Medulla oblongata (tissue), 1 donor: ENCODE measurements at regions not wholly inside any gene's neighbourhood (a gene's known extent, or its start where the extent isn't known, plus 50 kb on each side); places are given as distances from the start of the nearest gene placed in this dataset.

Experiments used
- DNase-seq: peaks from one replicate; pipeline ENCODE4 v3.0.0-alpha.2; 2015; ENCODE audit errors: extremely low spot score

DNA sequence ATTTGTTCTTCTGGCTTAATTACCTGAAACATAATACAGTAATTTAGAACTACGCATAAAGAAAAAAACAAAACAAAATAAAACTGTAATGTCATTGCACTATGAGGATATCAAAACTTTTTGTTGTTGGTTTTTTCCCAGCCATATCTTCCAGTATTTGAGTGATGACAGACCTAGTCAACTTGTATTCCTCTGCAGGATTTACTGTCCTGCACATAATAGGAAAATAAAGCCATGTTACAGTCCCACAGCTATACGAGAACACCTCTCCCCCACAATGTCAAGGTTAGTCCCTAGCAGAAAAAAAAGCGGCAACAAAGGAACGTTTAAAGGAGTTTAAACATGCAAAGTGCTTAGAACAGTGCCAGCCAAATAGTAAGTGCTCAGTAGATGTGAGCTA lies 55.3 kb upstream of the PRDX6 start:
- DNase-seq = no peak

DNA sequence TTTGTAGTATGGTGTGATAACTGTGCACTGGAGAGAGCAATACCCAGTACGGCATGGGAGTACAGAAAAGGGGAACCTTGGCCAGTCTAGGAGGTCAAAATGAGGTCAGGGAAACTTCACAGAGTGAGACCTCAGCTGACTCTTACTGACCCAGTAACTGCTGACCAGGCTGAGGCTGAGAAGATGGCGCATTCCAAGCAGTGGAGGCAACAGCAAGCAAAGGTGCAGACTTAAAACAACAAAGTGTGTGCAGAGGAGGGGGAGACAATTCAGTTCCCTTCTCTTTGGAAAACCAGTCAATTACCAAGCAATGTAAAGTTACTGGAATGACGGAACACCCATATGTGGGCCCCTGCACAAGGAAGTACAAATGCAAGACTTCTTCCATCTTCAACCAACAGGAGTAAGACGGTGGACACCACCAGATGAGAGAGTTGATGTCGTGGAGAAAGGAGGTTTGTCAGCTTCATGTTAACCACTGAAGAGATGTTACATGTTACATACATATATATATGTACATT lies 54.6 kb upstream of the PRDX6 start:
- no peak for DNase-seq

DNA sequence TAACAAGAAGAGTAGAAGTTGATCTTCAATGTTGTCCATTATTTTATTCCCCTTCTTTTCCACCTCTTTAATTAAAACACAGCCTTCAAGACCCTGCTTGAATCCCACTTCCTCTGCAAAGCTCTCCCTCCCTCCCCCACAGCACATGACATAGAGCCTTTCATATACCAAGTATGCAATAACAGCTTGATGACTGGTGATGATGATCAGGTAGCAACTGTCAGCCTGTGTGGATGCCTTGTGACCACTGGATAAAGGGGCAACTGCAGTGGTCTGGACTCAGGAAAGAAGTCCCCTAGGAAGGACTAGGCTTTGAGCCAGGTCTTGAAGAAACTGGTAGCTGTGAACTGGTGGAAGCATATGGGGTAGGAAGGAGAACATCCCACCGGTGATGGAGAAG lies 53.8 kb upstream of the PRDX6 start:
- DNase-seq = no peak

DNA sequence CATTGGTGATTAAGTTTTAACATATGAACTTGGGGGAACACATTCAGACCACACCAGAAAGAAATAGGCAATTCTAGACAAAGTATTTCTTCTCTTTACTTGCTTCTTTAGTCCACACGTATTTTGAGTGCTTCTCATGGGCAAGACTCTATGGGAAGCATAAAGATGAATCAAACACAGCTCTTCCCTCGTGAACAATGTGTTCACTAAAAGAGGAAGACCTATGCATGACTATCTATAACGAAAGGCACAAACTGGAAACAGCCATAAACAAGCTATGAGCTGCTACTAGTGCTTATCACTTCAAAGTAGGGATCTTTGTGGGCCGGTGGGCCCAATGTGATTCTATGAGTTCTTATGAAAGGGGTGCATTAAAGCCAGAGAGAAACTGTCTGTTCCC lies 53.0 kb upstream of the PRDX6 start:
- DNase-seq = no peak

DNA sequence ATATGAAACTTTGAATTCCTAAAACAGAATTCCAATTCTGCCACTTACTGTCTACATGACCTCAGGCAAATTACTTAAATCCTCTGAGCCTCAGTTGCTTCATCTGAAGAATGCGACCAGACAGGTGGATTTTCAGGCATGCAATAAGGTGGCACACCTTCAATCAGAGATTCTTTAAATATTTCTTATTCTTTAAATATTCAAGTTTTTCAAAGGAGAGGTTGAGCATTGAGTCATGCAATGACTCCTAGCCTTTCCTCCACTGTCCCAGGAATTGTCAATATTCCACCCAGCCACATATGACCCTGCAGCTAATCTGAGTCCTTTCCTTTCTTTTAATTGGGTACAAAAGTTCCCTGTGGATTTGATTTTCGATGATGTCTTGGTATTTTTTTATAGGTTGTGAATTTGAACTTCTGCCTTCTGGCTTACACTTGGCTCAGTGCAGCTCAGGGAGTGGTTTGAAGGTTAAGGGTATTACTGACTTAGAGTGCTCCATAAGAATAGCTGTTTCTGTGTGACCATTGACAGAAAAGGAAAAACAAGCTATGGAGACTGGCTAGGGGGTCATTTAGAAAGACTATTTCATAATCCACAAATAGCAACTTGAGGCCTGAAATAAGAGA lies 52.2 kb upstream of the PRDX6 start:
- no peak for DNase-seq

DNA sequence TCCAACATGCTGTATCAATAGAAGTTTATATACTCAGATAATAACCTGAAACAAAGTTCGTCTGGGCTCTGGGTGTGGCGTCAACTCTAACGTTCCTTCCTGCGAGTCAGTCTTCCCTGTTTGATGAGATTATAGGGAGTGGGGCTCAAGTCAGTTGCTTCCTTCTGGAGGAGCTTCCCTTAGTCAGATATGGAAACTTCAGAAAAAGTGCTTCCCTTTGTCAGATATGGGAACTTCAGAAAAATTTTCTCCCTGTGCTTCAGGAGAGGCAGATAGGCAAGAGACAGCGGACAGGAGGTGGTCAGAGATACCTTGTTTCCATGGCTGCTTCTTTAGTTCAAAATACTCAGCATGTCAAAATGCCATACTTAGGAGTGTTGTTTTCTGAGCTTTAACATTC lies 51.1 kb upstream of the PRDX6 start:
- DNase-seq = no peak

DNA sequence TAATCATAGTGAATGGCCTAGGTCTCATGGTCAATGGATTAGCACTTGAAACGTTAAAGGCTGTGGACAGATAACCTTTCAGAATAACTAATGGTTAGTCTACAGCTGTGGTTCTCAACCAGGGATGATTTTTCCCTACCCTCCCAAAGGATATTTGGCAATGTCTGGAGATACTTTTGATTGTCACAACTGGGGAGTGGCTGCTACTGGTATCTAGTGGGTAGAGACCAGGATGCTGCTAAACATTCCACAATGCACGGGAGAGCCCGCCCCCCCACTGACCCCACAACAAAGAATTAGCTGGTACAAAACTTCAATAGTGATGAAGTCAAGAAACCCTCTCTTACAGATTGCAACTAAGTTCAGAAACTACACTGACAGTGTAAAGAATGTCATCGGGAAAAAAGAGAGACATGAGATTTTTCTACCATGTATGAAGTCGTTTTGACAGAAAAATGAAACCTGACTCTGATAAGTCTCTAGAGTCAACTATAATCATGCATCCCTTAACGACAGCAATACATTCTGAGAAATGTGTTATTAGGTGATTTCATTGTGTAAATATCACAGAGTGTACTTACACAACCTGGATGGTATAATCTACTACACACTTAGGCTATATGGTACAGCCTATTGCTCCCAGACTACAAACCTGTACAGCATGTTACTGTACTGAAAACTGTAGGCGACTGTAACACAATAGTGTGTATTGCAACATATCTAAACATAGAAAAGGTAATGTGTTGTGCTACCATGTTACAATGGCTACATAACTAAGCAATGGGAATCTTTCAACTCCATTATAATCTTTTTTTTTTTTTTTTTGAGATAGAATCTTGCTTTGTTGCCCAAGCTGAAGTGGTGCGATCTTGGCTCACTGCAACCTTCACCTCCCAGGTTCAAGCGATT lies 49.7 kb upstream of the PRDX6 start:
- no peak for DNase-seq
